Common myeloid progenitor, CD34-positive (primary cell): ENCODE measurements at regions not wholly inside any gene's neighbourhood (a gene's known extent, or its start where the extent isn't known, plus 50 kb on each side); places are given as distances from the start of the nearest gene placed in this dataset.

Experiments used
- CTCF ChIA-PET: fragments of 350-600 bp; sonication (Branson Sonifier 250); formaldehyde crosslinking; loops from one replicate; lab custom pipeline; 2021; ENCODE audit warnings: antibody characterized with exemption; lab: Charles Lee
- POLR2A ChIA-PET: fragments of 350-600 bp; sonication (Branson Sonifier 250); formaldehyde crosslinking; loops from one replicate; lab custom pipeline; 2021; ENCODE audit warnings: antibody characterized with exemption; lab: Charles Lee
- DNase-seq, 3 donors: peaks; one replicate each; pipeline versions ENCODE4 v3.0.0 to v3.0.0-alpha.2; 2013
- H3K27ac ChIP-seq, 2 experiments: 1 replicate in 1 of 2; 2 replicates in 1 of 2; pipeline ENCODE4 v1.7.0; 2013; ENCODE audit warnings: inconsistent platforms in 2 of 2, low read length in 2 of 2, mild to moderate bottlenecking in 2 of 2, low read depth in 1 of 2, moderate library complexity in 1 of 2; ENCODE audit not compliant: severe bottlenecking in 2 of 2, insufficient read depth in 1 of 2, poor library complexity in 1 of 2
- H3K27me3 ChIP-seq, 5 experiments: replicated peaks in 2 of 5; 1 replicate in 3 of 5; 2 replicates in 2 of 5; pipeline versions ENCODE4 v1.6.1 to v1.7.0; 2013; ENCODE audit warnings: low read length in 4 of 5, mild to moderate bottlenecking in 2 of 5, moderate library complexity in 2 of 5, inconsistent platforms in 1 of 5; ENCODE audit not compliant: insufficient read depth in 5 of 5, control insufficient read depth in 4 of 5
- H3K36me3 ChIP-seq, 4 experiments: 1 replicate in 2 of 4; 2 replicates in 2 of 4; pipeline versions ENCODE4 v1.6.1 to v1.7.0; 2013; ENCODE audit warnings: low read length in 3 of 4, control low read depth in 1 of 4, mild to moderate bottlenecking in 1 of 4; ENCODE audit not compliant: control insufficient read depth in 4 of 4, insufficient read depth in 4 of 4
- H3K4me1 ChIP-seq, 4 experiments: 1 replicate in 3 of 4; 2 replicates in 1 of 4; pipeline versions ENCODE4 v1.6.1 to v1.7.1; 2013; ENCODE audit warnings: low read length in 3 of 4, mild to moderate bottlenecking in 3 of 4, control low read depth in 1 of 4, inconsistent platforms in 1 of 4, moderate library complexity in 1 of 4; ENCODE audit not compliant: control insufficient read depth in 4 of 4, insufficient read depth in 4 of 4; ENCODE audit errors: control extremely low read depth in 1 of 4
- H3K4me3 ChIP-seq, 7 experiments: 1 replicate in 4 of 7; 2 replicates in 3 of 7; pipeline versions ENCODE4 v1.5.1 to v1.7.0; 2013; ENCODE audit warnings: mild to moderate bottlenecking in 7 of 7, low read length in 6 of 7, moderate library complexity in 6 of 7, inconsistent platforms in 2 of 7, low read depth in 2 of 7, control low read depth in 1 of 7; ENCODE audit not compliant: insufficient read depth in 4 of 7, control insufficient read depth in 1 of 7; ENCODE audit errors: extremely low read depth in 1 of 7
- H3K9me3 ChIP-seq, 5 experiments: 1 replicate in 4 of 5; 2 replicates in 1 of 5; pipeline versions ENCODE4 v1.6.1 to v1.7.1; 2013; ENCODE audit warnings: low read length in 4 of 5, mild to moderate bottlenecking in 2 of 5, inconsistent platforms in 1 of 5, low read depth in 1 of 5, moderate library complexity in 1 of 5; ENCODE audit not compliant: control insufficient read depth in 4 of 5, insufficient read depth in 2 of 5; ENCODE audit errors: control extremely low read depth in 1 of 5
- WGBS: methylation state at CpG from one replicate; pipeline ENCODE4 v1.1.5; 2013; ENCODE audit not compliant: insufficient coverage; 5-methylcytosine and 5-hydroxymethylcytosine counted together

DNA sequence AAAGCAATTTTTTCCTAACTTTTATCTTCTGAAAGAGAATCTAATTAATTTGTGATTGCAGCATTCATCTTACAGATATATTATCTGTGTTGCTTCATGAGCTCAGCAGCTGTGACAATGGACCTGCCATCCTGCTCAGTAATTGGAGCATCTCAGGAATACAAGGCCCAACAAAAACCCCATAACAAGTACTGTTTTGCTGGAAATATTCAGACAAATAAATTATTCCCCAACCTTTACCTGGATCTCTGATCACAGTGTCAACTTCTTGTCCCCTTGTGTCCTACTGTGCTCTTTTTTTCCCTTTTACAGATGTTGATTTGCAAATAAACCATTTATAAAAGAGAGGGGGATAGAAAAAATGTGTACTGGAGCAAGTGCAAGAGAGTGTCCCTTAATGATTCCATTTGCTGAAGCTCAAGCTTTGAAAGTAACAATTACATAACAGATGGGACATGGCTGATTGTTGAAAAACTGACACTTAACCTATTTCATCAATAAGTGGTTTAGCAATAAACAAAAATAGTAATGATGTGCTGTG lies 1063.4 kb upstream of the GHITM start:
- CTCF ChIA-PET: no interaction called here
- no peak overlapping the region for H3K27ac ChIP-seq
- DNase-seq: no peak
- POLR2A ChIA-PET: no interaction called here
- no peaks in the 10 kb centered on the region for H3K27me3 ChIP-seq
- no peak overlapping the region for H3K4me3 ChIP-seq
- no peaks in the 10 kb centered on the region for H3K4me1 ChIP-seq
- no peaks in the 10 kb centered on the region for H3K36me3 ChIP-seq
- no peaks in the 10 kb centered on the region for H3K9me3 ChIP-seq

DNA sequence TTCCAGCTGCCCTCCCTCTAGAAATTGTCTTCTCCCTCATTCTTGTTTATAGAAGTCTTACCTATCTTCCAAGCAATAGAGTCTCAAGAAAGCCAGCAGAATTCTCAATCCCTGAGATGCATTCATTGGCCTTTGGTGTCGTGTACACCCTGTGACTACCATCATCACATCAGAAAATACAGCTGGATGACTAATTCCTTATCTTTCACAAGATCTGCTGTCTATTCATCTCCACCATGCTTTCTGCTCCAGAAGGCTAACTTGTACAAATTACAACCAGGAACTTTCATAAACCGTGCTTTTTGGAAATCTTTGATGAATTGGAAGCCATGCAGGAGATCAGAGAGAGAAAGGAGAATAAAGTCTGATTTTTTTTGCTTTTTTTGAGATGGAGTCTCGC lies 1062.9 kb upstream of the GHITM start:
- 92% methylated on average over 2 of the region's 3 CpGs for WGBS
- DNase-seq: no peak
- no peaks in the 10 kb centered on the region for H3K4me1 ChIP-seq
- no peaks in the 10 kb centered on the region for H3K36me3 ChIP-seq
- H3K27ac ChIP-seq: no peak overlapping the region
- H3K27me3 ChIP-seq: no peaks in the 10 kb centered on the region
- no peaks in the 10 kb centered on the region for H3K9me3 ChIP-seq
- ChIA-PET CTCF (no interaction called here), POLR2A (no interaction called here)
- no peak overlapping the region for H3K4me3 ChIP-seq

DNA sequence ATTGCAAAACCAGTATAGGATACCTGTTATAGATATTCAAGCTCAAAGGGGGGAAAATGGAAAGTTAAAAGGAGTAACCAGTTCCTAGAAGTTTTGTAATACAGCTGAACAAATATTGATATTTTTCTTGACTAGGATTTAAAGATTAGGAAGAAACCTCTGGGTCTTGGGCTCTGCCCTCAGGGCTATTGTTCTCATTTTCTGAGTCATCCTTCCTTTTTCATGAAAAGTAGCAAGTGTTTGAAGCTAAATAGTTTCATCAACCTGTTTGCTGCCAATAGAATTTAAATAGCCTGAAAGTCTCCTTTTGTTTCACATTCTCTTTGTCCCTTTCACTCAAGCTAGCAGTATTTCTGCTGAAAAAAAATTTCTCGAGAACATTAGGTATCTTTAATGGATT lies 1061.1 kb upstream of the GHITM start:
- CTCF ChIA-PET: interaction anchor here (1.6 kb wide), 1 partner anchor 10 kb away, joined by 4 read pairs; no protein-coding TSS in a partner anchor
- H3K4me3 ChIP-seq: no peak overlapping the region
- no peak overlapping the region for H3K27ac ChIP-seq
- no peaks in the 10 kb centered on the region for H3K36me3 ChIP-seq
- H3K4me1 ChIP-seq: no peaks in the 10 kb centered on the region
- WGBS: 86% methylated on average over 1 of the region's 1 CpG
- H3K9me3 ChIP-seq: no peaks in the 10 kb centered on the region
- POLR2A ChIA-PET: no interaction called here
- DNase-seq: no peak
- no peaks in the 10 kb centered on the region for H3K27me3 ChIP-seq

DNA sequence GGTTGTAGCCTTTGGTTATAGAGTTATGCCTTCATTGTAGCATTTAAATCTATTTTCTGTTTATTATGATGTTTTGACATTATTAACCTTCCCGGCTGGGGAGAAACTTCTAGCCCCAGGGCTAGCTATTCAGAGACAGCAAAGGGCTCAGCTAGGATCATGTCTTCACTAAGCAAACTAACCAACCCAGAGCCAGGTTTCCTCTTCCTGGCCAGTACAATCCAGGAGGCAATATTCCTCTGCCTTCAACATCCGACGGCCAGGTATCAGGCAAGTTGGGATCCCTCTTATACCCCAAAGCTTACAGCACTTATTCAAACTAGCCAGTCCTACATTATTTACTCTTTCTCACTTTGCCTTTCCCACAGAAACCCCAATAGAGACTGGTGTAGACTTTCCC lies 1060.7 kb upstream of the GHITM start:
- no peaks in the 10 kb centered on the region for H3K36me3 ChIP-seq
- no peak for DNase-seq
- ChIA-PET CTCF (no interaction called here), POLR2A (no interaction called here)
- no peaks in the 10 kb centered on the region for H3K27me3 ChIP-seq
- no CpG with 5 or more reads among the region's 3 CpGs for WGBS
- H3K27ac ChIP-seq: no peak overlapping the region
- no peaks in the 10 kb centered on the region for H3K4me1 ChIP-seq
- H3K9me3 ChIP-seq: no peaks in the 10 kb centered on the region
- no peak overlapping the region for H3K4me3 ChIP-seq

DNA sequence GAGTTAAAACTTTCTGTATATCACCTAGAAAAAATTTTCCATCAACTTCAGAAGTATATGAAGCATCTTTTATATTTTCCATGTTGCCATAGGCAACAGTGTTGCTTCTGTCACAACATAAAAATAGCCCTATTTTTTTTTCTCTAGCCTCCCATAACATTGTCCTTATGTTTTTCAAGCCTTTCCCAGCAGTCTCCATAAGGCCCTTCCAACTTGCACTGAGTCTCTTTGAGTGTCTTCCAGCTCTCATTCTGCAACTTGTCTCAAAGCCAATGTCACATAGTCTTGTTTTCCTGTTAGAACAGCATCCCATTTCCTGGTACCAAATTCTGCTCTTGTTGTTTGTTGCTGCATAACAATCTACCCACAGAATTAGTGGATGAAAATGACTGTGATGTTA lies 1055.5 kb upstream of the GHITM start:
- no peaks in the 10 kb centered on the region for H3K4me1 ChIP-seq
- H3K4me3 ChIP-seq: no peak overlapping the region
- ChIA-PET POLR2A (no interaction called here), CTCF (no interaction called here)
- H3K9me3 ChIP-seq: no peaks in the 10 kb centered on the region
- no peak for DNase-seq
- no peak overlapping the region for H3K27ac ChIP-seq
- no peaks in the 10 kb centered on the region for H3K27me3 ChIP-seq
- no peaks in the 10 kb centered on the region for H3K36me3 ChIP-seq

DNA sequence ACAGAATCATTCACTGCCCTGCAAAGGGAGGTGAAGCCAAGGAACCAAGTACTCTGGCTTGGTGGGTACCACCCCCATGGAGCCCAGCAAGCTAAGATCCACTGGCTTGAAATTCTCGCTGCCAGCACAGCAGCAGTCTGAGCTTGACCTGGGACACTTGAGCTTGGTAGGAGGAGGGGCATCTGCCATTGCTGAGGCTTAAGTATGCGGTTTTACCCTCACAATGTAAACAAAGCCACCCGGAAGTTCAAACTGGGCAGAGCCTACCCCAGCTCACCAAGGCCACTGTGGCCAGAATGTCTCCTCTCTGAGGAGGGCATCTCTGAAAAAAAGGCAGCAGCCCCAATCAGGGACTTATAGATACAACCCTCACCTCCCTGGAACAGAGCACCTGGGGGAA lies 1050.0 kb upstream of the GHITM start:
- 93% methylated on average over 2 of the region's 3 CpGs for WGBS
- Histone ChIP-seq H3K4me3 (no peak overlapping the region), H3K36me3 (no peaks in the 10 kb centered on the region), H3K27me3 (no peaks in the 10 kb centered on the region), H3K4me1 (no peaks in the 10 kb centered on the region), H3K9me3 (no peaks in the 10 kb centered on the region), H3K27ac (no peak overlapping the region)
- ChIA-PET POLR2A (no interaction called here), CTCF (no interaction called here)
- DNase-seq: no peak

DNA sequence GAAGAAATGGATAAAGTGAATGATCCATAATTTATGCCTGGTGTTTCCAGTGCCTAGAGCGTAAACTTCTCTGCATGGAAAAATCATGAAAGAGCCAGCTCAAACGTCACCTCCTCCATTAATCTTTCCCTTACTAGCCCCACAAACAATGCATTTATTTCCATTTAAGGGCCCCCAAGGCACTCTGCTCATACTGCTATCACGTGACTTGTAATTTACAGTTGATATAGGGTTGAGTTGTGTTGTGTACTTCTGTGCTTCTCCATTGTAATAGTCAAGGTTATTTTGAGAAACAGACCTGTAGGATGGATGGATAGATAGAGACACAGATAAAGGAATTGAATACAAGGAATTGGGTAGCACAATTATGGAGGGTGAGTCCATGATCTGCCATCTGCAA lies 1034.7 kb upstream of the GHITM start:
- Histone ChIP-seq H3K9me3 (peaks cover 0 to 4% (median 0%) of the 10 kb centered on the region in 5 experiments), H3K4me3 (no peak overlapping the region), H3K27me3 (no peaks in the 10 kb centered on the region), H3K36me3 (no peaks in the 10 kb centered on the region), H3K27ac (no peak overlapping the region), H3K4me1 (no peaks in the 10 kb centered on the region)
- ChIA-PET POLR2A (no interaction called here), CTCF (no interaction called here)
- no peak for DNase-seq
- WGBS: 71% methylated on average over 2 of the region's 3 CpGs
